Muscle of leg (tissue), 3 donors: ENCODE measurements at regions not wholly inside any gene's neighbourhood (a gene's known extent, or its start where the extent isn't known, plus 50 kb on each side); places are given as distances from the start of the nearest gene placed in this dataset.
"Not testable (repeated sequence)": the region's sequence is repeated elsewhere in the genome, so short reads cannot be mapped to it uniquely, and the experiment has no call there.

Experiments used
- DNase-seq: peaks from one replicate; pipeline ENCODE4 v3.0.0; 2013
- H3K27ac ChIP-seq: one replicate; pipeline ENCODE4 v1.5.1; 2013; ENCODE audit warnings: mild to moderate bottlenecking, low read length, control low read depth
- H3K27me3 ChIP-seq: one replicate; pipeline ENCODE4 v1.6.1; 2013; ENCODE audit warnings: low read length; ENCODE audit not compliant: control insufficient read depth, insufficient read depth
- H3K36me3 ChIP-seq: one replicate; pipeline ENCODE4 v1.6.1; 2013; ENCODE audit warnings: low read length; ENCODE audit not compliant: control insufficient read depth, insufficient read depth
- H3K4me1 ChIP-seq: one replicate; pipeline ENCODE4 v1.6.1; 2013; ENCODE audit warnings: low read length; ENCODE audit not compliant: control insufficient read depth, insufficient read depth
- H3K4me3 ChIP-seq: one replicate; pipeline ENCODE4 v1.5.1; 2013; ENCODE audit warnings: low read length, control low read depth
- H3K9me3 ChIP-seq: replicated peaks from 2 replicates; pipeline ENCODE4 v1.6.1; 2013; ENCODE audit warnings: low read depth, low read length; ENCODE audit not compliant: control insufficient read depth
- WGBS: methylation state at CpG from one replicate; pipeline ENCODE4 v1.1.5; 2013; ENCODE audit warnings: missing lambda C conversion rate; ENCODE audit not compliant: insufficient coverage; 5-methylcytosine and 5-hydroxymethylcytosine counted together

DNA sequence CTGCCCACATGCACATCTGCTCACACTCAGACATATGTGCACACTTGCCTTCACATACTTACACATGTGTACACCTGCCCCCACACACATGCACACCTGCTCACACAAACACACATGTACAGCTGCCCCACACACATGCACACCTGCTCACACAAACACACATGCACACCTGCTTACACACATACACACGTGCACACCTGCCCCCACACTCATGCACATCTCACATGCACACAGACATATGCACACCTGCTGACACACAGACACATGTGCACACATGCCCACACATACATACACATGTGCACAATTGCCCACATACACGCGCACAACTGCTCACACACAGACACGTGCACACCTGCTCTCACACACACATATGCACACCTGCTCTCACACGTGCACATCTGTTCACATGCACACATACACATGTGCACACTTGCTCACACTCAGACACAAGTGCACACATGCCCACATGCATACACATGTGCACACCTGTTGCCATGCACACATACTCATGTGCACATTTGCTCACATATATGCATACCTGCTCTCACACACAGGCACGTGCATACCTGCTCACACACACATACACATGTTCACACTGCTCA lies 147.8 kb upstream of the FOXD4L5 start:
- H3K36me3 ChIP-seq: no peaks in the 10 kb centered on the region
- H3K27me3 ChIP-seq: no peaks in the 10 kb centered on the region
- no peak overlapping the region for H3K4me3 ChIP-seq
- no peak for DNase-seq
- peaks cover 24% of the 10 kb centered on the region for H3K9me3 ChIP-seq
- no peaks in the 10 kb centered on the region for H3K4me1 ChIP-seq
- H3K27ac ChIP-seq: no peak overlapping the region
- 87% methylated on average over 6 of the region's 6 CpGs for WGBS

DNA sequence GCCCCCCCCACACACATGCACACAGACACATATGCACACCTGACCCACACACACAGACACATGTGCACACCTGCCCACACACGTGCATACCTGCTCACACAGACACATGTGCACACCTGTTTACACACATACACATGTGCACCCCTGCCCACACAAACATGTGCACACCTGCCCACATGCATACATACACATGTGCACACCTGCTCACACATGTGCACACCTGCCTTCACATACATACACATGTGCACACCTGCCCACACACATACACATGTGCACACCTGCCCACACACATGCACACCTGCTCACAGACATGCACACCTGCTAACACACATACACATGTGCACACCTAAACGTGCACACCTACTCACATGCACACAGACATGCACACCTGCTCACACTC lies 147.0 kb upstream of the FOXD4L5 start:
- H3K27ac ChIP-seq: no peak overlapping the region
- H3K36me3 ChIP-seq: no peaks in the 10 kb centered on the region
- no peak overlapping the region for H3K4me3 ChIP-seq
- 68% methylated on average over 2 of the region's 2 CpGs for WGBS
- DNase-seq: no peak
- H3K9me3 ChIP-seq: peaks cover 27% of the 10 kb centered on the region
- H3K27me3 ChIP-seq: no peaks in the 10 kb centered on the region
- no peaks in the 10 kb centered on the region for H3K4me1 ChIP-seq

DNA sequence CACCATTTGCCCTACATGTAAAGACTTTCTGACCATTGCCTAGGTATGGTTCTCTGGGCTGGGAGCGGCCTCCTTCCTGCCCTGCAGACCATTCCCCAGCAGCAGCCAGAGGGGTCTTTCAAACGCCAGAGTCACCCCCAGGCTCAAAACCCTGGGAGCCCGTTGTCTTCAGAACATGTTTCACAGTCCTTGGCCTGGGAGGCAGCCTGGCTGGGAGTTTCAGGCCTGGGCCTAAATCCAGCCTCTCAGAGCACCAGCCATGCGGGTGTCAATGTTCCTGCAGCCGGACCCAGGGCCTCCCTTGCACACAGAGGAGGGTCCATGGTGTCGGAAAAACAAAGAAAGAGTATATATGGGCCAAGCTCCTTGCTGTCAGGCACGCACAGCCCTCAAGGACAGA lies 145.2 kb upstream of the FOXD4L5 start:
- H3K9me3 ChIP-seq: peaks cover 37% of the 10 kb centered on the region
- DNase-seq: no peak
- 65% methylated on average over 7 of the region's 7 CpGs for WGBS
- no peaks in the 10 kb centered on the region for H3K4me1 ChIP-seq
- H3K27me3 ChIP-seq: no peaks in the 10 kb centered on the region
- H3K36me3 ChIP-seq: no peaks in the 10 kb centered on the region
- no peak overlapping the region for H3K4me3 ChIP-seq
- H3K27ac ChIP-seq: no peak overlapping the region

DNA sequence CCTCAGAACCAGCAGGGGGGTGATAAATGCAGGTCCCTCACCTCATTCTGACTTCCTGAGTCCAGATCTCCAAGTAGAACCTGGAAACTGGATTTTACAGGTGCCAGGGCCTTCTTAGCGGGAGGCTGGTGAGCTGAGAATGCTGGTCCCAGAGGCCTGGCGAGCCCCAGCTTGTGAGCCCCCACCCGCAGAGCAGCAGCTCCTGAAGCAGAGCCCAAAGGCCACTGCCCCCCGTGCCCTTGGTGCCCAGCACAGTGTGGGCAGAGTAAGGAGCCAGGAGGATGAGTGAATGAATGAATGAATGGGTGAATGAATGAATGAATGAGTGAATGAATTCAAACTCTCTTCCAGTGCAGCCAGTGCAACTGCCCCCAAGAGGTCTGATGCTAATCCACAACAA lies 142.4 kb upstream of the FOXD4L5 start:
- H3K9me3 ChIP-seq: peaks cover 32% of the 10 kb centered on the region
- not testable (repeated sequence) for H3K27ac ChIP-seq, H3K4me3 ChIP-seq, H3K36me3 ChIP-seq, H3K27me3 ChIP-seq, DNase-seq, H3K4me1 ChIP-seq
- 71% methylated on average over 4 of the region's 4 CpGs for WGBS

DNA sequence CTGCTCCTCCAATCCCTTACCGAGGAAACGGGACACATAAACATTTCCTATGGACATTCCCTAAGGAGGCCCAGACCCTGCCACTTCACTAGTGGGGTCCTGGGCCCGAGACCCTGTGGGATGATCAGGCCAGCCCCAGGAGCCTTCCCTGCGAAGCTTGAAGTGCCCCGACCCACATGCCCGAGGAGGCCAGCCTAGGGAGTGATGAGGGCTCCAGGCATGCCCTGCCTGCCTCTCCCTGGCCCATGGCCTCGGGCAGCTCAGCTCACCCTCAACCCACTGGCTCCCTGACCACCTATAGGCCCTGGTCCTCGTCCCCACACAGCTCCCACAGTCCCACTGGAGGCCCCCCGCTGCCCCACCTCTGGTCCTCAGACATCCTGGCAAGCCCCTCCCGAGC lies 141.8 kb upstream of the FOXD4L5 start:
- not testable (repeated sequence) for H3K4me3 ChIP-seq, H3K27me3 ChIP-seq, H3K27ac ChIP-seq, DNase-seq, H3K4me1 ChIP-seq, H3K36me3 ChIP-seq
- H3K9me3 ChIP-seq: peaks cover 32% of the 10 kb centered on the region
- 74% methylated on average over 5 of the region's 10 CpGs for WGBS

DNA sequence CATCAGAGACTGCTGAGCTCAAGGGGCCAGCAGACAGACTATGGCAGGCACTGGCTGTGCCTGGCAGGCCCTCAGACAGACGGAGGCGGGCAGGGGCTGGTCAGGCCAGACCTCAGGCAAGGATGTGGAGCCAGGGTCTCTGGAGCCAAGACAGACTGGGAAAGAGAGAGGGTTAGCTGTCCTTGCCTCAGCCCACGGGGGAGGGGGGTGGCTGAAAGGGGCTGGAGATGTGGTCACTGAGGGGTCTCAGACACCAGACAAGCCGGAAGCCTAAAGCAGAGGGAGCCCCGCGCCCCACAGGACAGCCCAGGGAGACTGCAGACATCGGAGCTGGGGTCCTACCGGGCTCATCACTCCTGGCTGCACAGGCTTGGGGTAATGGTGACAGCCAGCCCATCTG lies 141.2 kb upstream of the FOXD4L5 start:
- WGBS: 91% methylated on average over 8 of the region's 8 CpGs
- H3K9me3 ChIP-seq: peaks cover 32% of the 10 kb centered on the region
- H3K36me3 ChIP-seq: no peaks in the 10 kb centered on the region
- H3K4me1 ChIP-seq: no peaks in the 10 kb centered on the region
- H3K27ac ChIP-seq: no peak overlapping the region
- DNase-seq: no peak
- H3K27me3 ChIP-seq: no peaks in the 10 kb centered on the region
- no peak overlapping the region for H3K4me3 ChIP-seq

DNA sequence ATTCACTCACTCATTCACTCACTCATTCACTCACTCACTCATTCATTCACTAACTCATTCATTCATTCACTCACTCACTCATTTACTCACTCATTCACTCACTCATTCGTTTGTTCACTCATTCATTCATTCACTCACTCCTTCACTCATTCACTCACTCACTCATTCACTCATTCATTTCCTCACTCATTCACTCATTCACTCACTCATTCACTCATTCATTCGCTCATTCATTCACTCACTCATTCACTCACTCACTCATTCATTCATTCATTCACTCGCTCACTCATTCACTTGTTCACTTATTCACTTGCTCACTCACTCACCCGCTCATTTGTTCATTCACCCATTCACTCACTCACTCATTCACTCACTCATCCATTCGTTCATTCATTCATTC lies 140.2 kb upstream of the FOXD4L5 start:
- not testable (repeated sequence) for H3K36me3 ChIP-seq, H3K27me3 ChIP-seq, DNase-seq, H3K4me1 ChIP-seq, H3K4me3 ChIP-seq, H3K27ac ChIP-seq
- WGBS: 52% methylated on average over 5 of the region's 5 CpGs
- H3K9me3 ChIP-seq: peaks cover 29% of the 10 kb centered on the region

DNA sequence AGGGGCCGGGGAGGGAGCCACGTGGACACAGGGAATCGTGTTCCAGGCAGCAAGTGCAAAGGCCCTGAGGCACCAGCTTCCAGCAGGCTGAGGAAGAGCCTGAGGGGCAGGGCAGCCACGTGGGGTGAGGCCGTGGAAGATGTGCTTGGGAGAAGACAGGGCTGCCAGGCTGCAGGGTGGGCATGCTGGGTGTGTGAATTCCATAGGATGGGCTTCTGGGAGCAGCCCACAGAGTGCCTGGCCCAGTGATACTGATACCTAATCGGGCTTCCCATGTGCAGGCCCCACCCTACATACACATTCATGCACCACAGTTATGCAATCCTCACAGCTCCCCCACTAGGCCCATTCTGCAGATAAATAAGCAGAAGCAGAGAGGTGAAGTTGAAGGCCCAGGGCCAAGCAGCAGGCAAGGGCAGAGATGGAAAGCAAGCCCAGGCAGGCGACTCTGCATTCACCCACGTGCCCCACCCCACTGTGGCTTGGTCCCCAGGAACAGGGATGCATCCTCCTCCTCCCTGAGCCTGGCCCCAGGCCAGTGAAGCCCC lies 139.5 kb upstream of the FOXD4L5 start:
- H3K4me3 ChIP-seq, H3K36me3 ChIP-seq, H3K4me1 ChIP-seq, H3K27ac ChIP-seq, DNase-seq, H3K27me3 ChIP-seq: not testable (repeated sequence)
- WGBS: 68% methylated on average over 4 of the region's 8 CpGs
- peaks cover 23% of the 10 kb centered on the region for H3K9me3 ChIP-seq

DNA sequence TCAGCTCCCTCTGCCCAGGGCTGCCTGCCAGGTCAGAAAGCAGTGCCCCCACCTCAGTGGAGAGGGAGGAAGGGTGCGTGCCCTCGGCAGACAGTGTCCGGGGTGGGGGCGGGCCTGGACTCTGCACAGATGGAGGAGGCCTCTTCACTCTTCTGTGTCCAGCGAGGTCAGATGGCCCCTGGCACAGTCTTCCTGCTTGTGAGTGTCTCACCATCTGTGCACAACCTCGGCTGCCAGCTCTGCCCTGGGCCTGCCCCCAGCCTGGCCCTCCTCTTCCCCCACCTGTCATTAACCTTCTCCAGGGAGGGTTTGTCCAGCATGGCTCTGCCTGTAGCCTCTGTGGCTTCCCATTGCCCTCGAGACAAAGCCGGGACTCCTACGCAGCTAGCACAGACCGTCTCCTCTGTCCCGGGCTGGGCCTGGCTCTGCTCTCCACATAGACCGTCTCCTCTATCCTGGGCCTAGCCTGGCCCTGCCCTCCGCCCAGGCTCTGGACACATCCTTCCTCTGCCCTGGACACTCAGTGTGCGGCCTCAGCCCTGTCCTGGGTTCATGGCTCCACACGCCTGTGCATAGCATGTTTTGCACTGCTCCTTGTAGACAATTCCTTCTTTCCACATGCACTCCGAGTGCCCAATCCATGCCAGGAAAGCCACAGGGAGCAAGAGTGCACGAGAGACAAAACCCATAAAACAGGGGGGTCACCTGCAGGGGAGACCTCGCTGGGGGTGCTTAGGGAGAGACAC lies 138.9 kb upstream of the FOXD4L5 start:
- not testable (repeated sequence) for H3K4me1 ChIP-seq, H3K36me3 ChIP-seq, H3K27me3 ChIP-seq, H3K4me3 ChIP-seq, H3K27ac ChIP-seq
- peak; percentile 3 for DNase-seq
- WGBS: 82% methylated on average over 14 of the region's 18 CpGs
- peaks cover 19% of the 10 kb centered on the region for H3K9me3 ChIP-seq

DNA sequence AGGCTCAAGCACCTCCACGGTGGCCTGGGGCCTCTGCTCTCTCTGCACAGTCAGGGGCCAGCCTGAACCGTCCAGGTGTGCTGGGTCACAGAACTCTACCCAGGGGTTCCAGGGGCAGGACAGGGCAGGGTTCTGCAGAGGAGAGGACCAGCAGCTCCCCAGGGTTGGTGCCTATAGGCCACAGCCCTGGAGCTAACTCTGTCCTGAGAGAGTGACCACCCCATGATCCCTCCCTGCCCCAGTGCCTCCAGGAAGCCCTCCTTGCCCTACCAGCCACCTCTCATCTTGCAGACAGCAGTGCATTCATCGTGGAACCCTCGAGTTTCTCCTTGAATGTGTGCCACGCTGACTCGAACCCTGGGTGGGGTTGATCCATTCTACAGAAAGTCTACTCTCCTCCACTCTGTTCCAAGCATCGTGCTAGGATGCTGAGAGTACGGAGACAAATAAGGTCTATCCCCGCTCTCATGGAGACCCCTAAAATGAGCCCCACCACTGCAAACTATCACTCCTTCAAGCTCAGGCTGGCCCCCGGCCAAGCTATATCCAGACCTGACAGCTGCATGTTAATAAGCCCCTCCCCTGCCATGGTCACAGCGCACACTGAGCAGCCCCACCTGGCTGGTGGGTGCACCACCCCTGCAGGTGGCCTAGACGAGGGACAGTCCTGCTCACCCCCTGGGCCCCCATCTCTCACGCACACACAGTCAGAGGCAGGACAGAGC lies 138.1 kb upstream of the FOXD4L5 start:
- H3K4me1 ChIP-seq, H3K27me3 ChIP-seq, H3K36me3 ChIP-seq, H3K27ac ChIP-seq, H3K4me3 ChIP-seq: not testable (repeated sequence)
- WGBS: 73% methylated on average over 10 of the region's 13 CpGs
- DNase-seq: peak; percentile 1
- peaks cover 19% of the 10 kb centered on the region for H3K9me3 ChIP-seq
